B cell (primary cell): ENCODE measurements at regions not wholly inside any gene's neighbourhood (a gene's known extent, or its start where the extent isn't known, plus 50 kb on each side); places are given as distances from the start of the nearest gene placed in this dataset.

ENCODE experiments used
- EZH2 ChIP-seq: IDR thresholded peaks from 2 replicates; pipeline ENCODE4 v1.6.1; 2012; ENCODE audit warnings: borderline replicate concordance, low read depth, mild to moderate bottlenecking, moderate library complexity, low read length; ENCODE audit not compliant: insufficient read depth, poor library complexity, severe bottlenecking
- TF ChIP-seq, protein P1 (sequence below): fragments of 200-600 bp; IDR thresholded peaks from one replicate; pipeline ENCODE4 v1.8.0; 2022; ENCODE audit warnings: antibody characterized with exemption, mild to moderate bottlenecking

DNA sequence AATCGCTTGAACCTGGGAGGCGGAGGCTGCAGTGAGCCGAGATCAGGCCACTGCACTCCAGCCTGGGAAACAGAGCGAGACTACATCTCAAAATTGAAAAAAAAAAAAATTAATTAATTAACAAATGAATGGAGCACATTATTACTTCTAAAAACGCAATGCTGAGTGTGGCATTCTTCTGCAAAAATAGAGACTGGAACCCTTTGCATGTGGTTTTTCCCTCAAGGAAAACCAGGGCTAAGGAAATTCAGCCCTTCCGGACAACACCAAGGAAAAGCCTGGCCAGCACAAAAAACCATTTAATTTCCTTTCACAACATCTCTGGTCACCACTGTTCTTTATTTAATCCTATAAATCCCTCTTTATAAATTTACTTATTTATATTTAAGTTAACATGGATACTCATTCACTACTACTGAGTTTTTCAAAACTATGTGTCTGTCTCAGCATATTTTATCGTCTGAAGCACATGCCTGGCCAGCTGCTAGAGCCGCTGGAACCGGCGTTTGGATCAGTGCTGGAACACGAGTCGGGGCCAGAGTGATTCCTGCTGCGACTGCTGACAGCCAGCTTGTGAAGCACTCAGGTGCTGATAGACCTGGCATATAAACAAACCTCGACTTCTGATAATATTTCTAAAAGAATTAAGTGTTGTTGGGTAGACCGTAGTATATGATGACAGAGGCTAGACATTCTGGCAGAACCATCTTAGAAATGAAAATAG lies 84.5 kb upstream of the WWC2 start:
- TF ChIP-seq, protein P1, sequence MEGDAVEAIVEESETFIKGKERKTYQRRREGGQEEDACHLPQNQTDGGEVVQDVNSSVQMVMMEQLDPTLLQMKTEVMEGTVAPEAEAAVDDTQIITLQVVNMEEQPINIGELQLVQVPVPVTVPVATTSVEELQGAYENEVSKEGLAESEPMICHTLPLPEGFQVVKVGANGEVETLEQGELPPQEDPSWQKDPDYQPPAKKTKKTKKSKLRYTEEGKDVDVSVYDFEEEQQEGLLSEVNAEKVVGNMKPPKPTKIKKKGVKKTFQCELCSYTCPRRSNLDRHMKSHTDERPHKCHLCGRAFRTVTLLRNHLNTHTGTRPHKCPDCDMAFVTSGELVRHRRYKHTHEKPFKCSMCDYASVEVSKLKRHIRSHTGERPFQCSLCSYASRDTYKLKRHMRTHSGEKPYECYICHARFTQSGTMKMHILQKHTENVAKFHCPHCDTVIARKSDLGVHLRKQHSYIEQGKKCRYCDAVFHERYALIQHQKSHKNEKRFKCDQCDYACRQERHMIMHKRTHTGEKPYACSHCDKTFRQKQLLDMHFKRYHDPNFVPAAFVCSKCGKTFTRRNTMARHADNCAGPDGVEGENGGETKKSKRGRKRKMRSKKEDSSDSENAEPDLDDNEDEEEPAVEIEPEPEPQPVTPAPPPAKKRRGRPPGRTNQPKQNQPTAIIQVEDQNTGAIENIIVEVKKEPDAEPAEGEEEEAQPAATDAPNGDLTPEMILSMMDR: no peak
- no peak for TF ChIP-seq EZH2
